H1 (cell line): ENCODE measurements at regions not wholly inside any gene's neighbourhood (a gene's known extent, or its start where the extent isn't known, plus 50 kb on each side); places are given as distances from the start of the nearest gene placed in this dataset.

ENCODE experiments used
- CBX5 ChIP-seq: fragments of 300-800, 300-1000 bp; sonication (generic); IDR thresholded peaks from 2 replicates; pipeline ENCODE4 v1.7.1; 2016; ENCODE audit warnings: antibody characterized with exemption, low read length, low read depth
- SP2 ChIP-seq: IDR thresholded peaks from 2 replicates; pipeline ENCODE4 v1.6.1; 2012; ENCODE audit warnings: mild to moderate bottlenecking, low read length, inconsistent platforms
- TF ChIP-seq, protein P1 (sequence below): IDR thresholded peaks from 2 replicates; pipeline ENCODE4 v1.6.1; 2012; ENCODE audit warnings: low read length, inconsistent platforms

DNA sequence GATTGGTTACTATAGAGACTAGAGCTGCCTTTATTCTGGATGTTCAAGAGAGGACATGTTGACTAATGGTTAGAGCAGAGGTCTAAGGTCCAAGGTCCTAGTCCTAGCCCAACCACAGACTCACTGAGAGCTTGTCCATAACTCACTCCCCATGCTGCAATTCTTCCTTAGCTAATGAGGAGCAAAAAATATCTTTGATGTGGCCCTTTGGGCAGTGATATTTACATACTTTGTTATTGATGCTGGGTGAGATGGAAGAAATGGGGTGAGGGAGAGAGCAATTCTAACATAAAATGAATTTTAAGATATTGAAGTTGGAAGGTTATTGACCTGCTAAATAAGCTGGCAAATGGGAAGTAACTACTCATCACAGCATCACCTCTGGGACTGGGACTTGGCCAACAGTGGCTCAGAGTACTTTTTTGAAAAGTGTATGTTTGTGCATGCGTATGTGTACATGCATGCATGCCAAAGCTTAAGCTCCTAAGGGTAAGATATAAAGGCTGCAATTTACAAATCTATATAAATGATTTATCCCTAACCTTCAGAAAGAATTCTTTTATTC, 58.0 kb upstream of the ANKRD55 start (continued):
- TF ChIP-seq SP2, result no peak
- TF ChIP-seq CBX5, result no peak
- TF ChIP-seq, protein P1, sequence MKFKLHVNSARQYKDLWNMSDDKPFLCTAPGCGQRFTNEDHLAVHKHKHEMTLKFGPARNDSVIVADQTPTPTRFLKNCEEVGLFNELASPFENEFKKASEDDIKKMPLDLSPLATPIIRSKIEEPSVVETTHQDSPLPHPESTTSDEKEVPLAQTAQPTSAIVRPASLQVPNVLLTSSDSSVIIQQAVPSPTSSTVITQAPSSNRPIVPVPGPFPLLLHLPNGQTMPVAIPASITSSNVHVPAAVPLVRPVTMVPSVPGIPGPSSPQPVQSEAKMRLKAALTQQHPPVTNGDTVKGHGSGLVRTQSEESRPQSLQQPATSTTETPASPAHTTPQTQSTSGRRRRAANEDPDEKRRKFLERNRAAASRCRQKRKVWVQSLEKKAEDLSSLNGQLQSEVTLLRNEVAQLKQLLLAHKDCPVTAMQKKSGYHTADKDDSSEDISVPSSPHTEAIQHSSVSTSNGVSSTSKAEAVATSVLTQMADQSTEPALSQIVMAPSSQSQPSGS, result no peak
